IMR-90 (cell line): ENCODE measurements at regions not wholly inside any gene's neighbourhood (a gene's known extent, or its start where the extent isn't known, plus 50 kb on each side); places are given as distances from the start of the nearest gene placed in this dataset.

Experiments used
- ATAC-seq: fragments of 200-7000 bp; cut with Tn5 transposase; 2 replicates; pipeline ENCODE4 v1.9.1; 2020; ENCODE audit warnings: low read depth, mild to moderate bottlenecking, moderate library complexity
- BruUV-seq: library from RNA; stranded (reverse); fragments of 400-500 nt; replicated peaks from 2 replicates; lab custom pipeline; 2021; lab: Mats Ljungman, UMichigan
- CTCF ChIA-PET: fragments of 300-600 bp; formaldehyde crosslinking; extraction: SDS; loops from one replicate; lab custom pipeline; 2021; ENCODE audit warnings: antibody characterized with exemption; lab: Yijun Ruan, JAX
- POLR2A ChIA-PET: fragments of 300-600 bp; sonication (Branson Sonifier 250); formaldehyde crosslinking; loops from one replicate; lab custom pipeline; 2022; ENCODE audit warnings: antibody characterized with exemption; ENCODE audit not compliant: unreplicated experiment; lab: Charles Lee
- DNase-seq: peaks from one replicate; pipeline ENCODE4 v3.0.0; 2013
- H2AFZ ChIP-seq: replicated peaks from 2 replicates; pipeline ENCODE3; 2013; ENCODE audit warnings: low read length, mild to moderate bottlenecking; ENCODE audit not compliant: poor library complexity
- H2AK5ac ChIP-seq: 2 replicates; pipeline ENCODE4 v1.6.1; 2013; ENCODE audit warnings: low read depth, low read length, inconsistent platforms
- H2AK9ac ChIP-seq: replicated peaks from 2 replicates; pipeline ENCODE3; 2013; ENCODE audit warnings: mild to moderate bottlenecking, low read depth, low read length, moderate library complexity; ENCODE audit not compliant: poor library complexity
- H2BK120ac ChIP-seq: 2 replicates; pipeline ENCODE4 v1.6.1; 2013; ENCODE audit warnings: low read depth, low read length, inconsistent platforms
- H2BK15ac ChIP-seq: 3 replicates; pipeline ENCODE4 v1.6.1; 2013; ENCODE audit warnings: low read depth, low read length, inconsistent platforms
- H2BK20ac ChIP-seq: 2 replicates; pipeline ENCODE4 v1.6.1; 2013; ENCODE audit warnings: low read depth, mild to moderate bottlenecking, inconsistent platforms, low read length, moderate library complexity
- H2BK5ac ChIP-seq: 2 replicates; pipeline ENCODE4 v1.6.1; 2013; ENCODE audit warnings: mild to moderate bottlenecking, low read depth, low read length, inconsistent platforms; ENCODE audit not compliant: poor library complexity, severe bottlenecking
- H3K14ac ChIP-seq: replicated peaks from 2 replicates; pipeline ENCODE4 v1.6.1; 2013; ENCODE audit warnings: low read depth, low read length, inconsistent platforms
- H3K18ac ChIP-seq: 2 replicates; pipeline ENCODE4 v1.6.1; 2013; ENCODE audit warnings: low read depth, low read length, control low read depth
- H3K23ac ChIP-seq: 2 replicates; pipeline ENCODE4 v1.6.1; 2013; ENCODE audit warnings: low read depth, low read length, inconsistent platforms
- H3K27ac ChIP-seq: 2 replicates; pipeline ENCODE4 v1.5.1; 2013; ENCODE audit warnings: mild to moderate bottlenecking, control low read depth, low read length; ENCODE audit not compliant: insufficient read depth
- H3K27me3 ChIP-seq: 2 replicates; pipeline ENCODE4 v1.6.1; 2013; ENCODE audit warnings: low read length; ENCODE audit not compliant: control insufficient read depth, insufficient read depth
- H3K36me3 ChIP-seq: 2 replicates; pipeline ENCODE4 v1.6.1; 2013; ENCODE audit warnings: low read length, mixed read lengths; ENCODE audit not compliant: control insufficient read depth, insufficient read depth
- H3K4ac ChIP-seq: 2 replicates; pipeline ENCODE4 v1.6.1; 2013; ENCODE audit warnings: low read depth, low read length, inconsistent platforms
- H3K4me1 ChIP-seq: 2 replicates; pipeline ENCODE4 v1.6.1; 2013; ENCODE audit warnings: low read length, mixed read lengths; ENCODE audit not compliant: control insufficient read depth, insufficient read depth
- H3K4me2 ChIP-seq: 2 replicates; pipeline ENCODE4 v1.6.1; 2013; ENCODE audit warnings: low read depth, mild to moderate bottlenecking, control low read depth, low read length, moderate library complexity
- H3K4me3 ChIP-seq: 2 replicates; pipeline ENCODE4 v1.5.1; 2013; ENCODE audit warnings: low read depth, mild to moderate bottlenecking, control low read depth, low read length, moderate library complexity; ENCODE audit not compliant: insufficient read depth
- H3K56ac ChIP-seq: 2 replicates; pipeline ENCODE4 v1.6.1; 2013; ENCODE audit warnings: low read length, inconsistent platforms; ENCODE audit not compliant: insufficient read depth; ENCODE audit errors: extremely low read depth
- H3K79me1 ChIP-seq, 2 experiments: 2 replicates each; pipeline ENCODE4 v1.6.1; 2013; ENCODE audit warnings: low read length in 2 of 2, inconsistent platforms in 1 of 2, low read depth in 1 of 2
- H3K9ac ChIP-seq: 2 replicates; pipeline ENCODE4 v1.6.1; 2013; ENCODE audit warnings: low read depth, low read length, control low read depth
- H3K9me1 ChIP-seq: 2 replicates; pipeline ENCODE4 v1.6.1; 2013; ENCODE audit warnings: low read length, inconsistent platforms; ENCODE audit not compliant: insufficient read depth
- H3K9me3 ChIP-seq: 2 replicates; pipeline ENCODE4 v1.6.1; 2013; ENCODE audit warnings: low read length; ENCODE audit not compliant: control insufficient read depth, insufficient read depth
- H4K20me1 ChIP-seq: 2 replicates; pipeline ENCODE4 v1.6.1; 2013; ENCODE audit warnings: low read length, inconsistent platforms; ENCODE audit not compliant: insufficient read depth
- H4K5ac ChIP-seq: 2 replicates; pipeline ENCODE4 v1.6.1; 2013; ENCODE audit warnings: mild to moderate bottlenecking, low read depth, low read length, control low read depth
- H4K8ac ChIP-seq, 2 experiments: 2 replicates each; pipeline ENCODE4 v1.6.1; 2013; ENCODE audit warnings: low read depth in 2 of 2, low read length in 2 of 2, control low read depth in 1 of 2, inconsistent platforms in 1 of 2
- H4K91ac ChIP-seq: 2 replicates; pipeline ENCODE4 v1.6.1; 2013; ENCODE audit warnings: low read depth, low read length, inconsistent platforms; ENCODE audit not compliant: insufficient read depth
- CEBPB ChIP-seq: IDR thresholded peaks from 2 replicates; pipeline ENCODE4 v1.6.1; 2012; ENCODE audit warnings: low read depth, low read length, improper control_type of control experiment
- MAZ ChIP-seq: IDR thresholded peaks from 2 replicates; pipeline ENCODE4 v1.6.1; 2012; ENCODE audit warnings: low read depth, mild to moderate bottlenecking, low read length, improper control_type of control experiment, moderate library complexity, borderline replicate concordance
- RFX5 ChIP-seq: IDR thresholded peaks from 2 replicates; pipeline ENCODE4 v1.8.0; 2012; ENCODE audit warnings: low read depth, mild to moderate bottlenecking, low read length, moderate library complexity
- SMC3 ChIP-seq: fragments of 150-350 bp; IDR thresholded peaks from 2 replicates; pipeline ENCODE4 v1.6.1; 2016; ENCODE audit warnings: low read depth, mild to moderate bottlenecking, antibody characterized with exemption, low read length, moderate library complexity
- WGBS, 2 experiments: methylation state at CpG; one replicate each; pipeline versions ENCODE4 v1.1.5 to v1.1.7; 2013; ENCODE audit warnings: missing lambda C conversion rate in 2 of 2; ENCODE audit not compliant: insufficient read length in 1 of 2; ENCODE audit errors: extremely low coverage in 2 of 2; 5-methylcytosine and 5-hydroxymethylcytosine counted together
- dilution Hi-C: fragments of 300-500 bp; cut with HindIII; formaldehyde crosslinking; loops from one replicate; pipeline ENCODE4 v1.14.3; 2018; ENCODE audit warnings: low sequenced_read_pairs; ENCODE audit not compliant: unreplicated experiment
- in situ Hi-C: fragments of 300-500 bp; cut with MboI; formaldehyde crosslinking; loops from 3 replicates; pipeline ENCODE4 v1.14.3; 2019; ENCODE audit warnings: low sequenced_read_pairs, inconsistent platforms, mixed read lengths
- intact Hi-C: fragments of 100-400 bp; cut with micrococcal nuclease; formaldehyde crosslinking; loops from 2 replicates; pipeline ENCODE4 v1.10.0; 2022
- TF ChIP-seq, protein P1 (sequence below): fragments of 150-350 bp; IDR thresholded peaks from 2 replicates; pipeline ENCODE4 v1.6.1; 2016; ENCODE audit warnings: low read depth, mild to moderate bottlenecking, low read length, moderate library complexity, borderline replicate concordance

DNA sequence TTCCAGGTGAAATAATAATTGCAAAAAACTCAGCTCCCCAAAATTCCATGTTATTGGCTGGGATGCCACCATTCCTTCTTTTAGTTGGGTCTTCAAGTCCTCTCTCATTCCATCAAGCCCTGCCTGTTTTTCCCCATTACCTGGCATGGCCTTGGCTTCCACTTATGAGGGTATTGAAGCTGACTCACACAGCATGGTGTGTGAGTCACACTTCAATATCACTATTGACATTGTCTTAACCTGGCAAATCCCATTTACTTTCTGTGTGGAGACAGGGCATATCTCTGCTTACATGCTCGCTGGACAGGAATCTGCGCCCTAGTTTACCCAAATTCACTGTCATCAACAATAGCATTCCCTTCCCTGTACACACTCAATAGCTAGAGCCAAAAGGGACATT, 1806.8 kb downstream of the BRINP3 start:
- no peak overlapping the region for H3K4ac ChIP-seq
- POLR2A ChIA-PET = no interaction called here
- no peak overlapping the region for H3K14ac ChIP-seq
- CTCF ChIA-PET = no interaction called here
- no peak overlapping the region for H2AFZ ChIP-seq
- dilution Hi-C loops (no loop called here), intact Hi-C loops (no loop called here), in situ Hi-C loops (no loop called here)
- H3K4me2 ChIP-seq = no peak overlapping the region
- H3K9me3 ChIP-seq = no peaks in the 10 kb centered on the region
- H3K4me1 ChIP-seq = no peaks in the 10 kb centered on the region
- WGBS, 2 experiments = no CpG with 5 or more reads among the region's 2 CpGs
- no peak overlapping the region for H3K4me3 ChIP-seq
- H4K91ac ChIP-seq = no peak overlapping the region
- no peak overlapping the region for H3K9ac ChIP-seq
- H3K18ac ChIP-seq = no peak overlapping the region
- no peak overlapping the region for H2BK20ac ChIP-seq
- H4K20me1 ChIP-seq = no peaks in the 10 kb centered on the region
- BruUV-seq = no TSS peak
- no peak overlapping the region for H4K8ac ChIP-seq
- no peak overlapping the region for H4K5ac ChIP-seq
- ATAC-seq = no peak
- no peak overlapping the region for H2AK5ac ChIP-seq
- H3K79me1 ChIP-seq = no peaks in the 10 kb centered on the region
- no peaks in the 10 kb centered on the region for H3K9me1 ChIP-seq
- no peak overlapping the region for H2BK5ac ChIP-seq
- no peaks in the 10 kb centered on the region for H3K27me3 ChIP-seq
- no peak overlapping the region for H3K56ac ChIP-seq
- DNase-seq = peak; percentile 17
- H2AK9ac ChIP-seq = no peak overlapping the region
- no peaks in the 10 kb centered on the region for H3K36me3 ChIP-seq
- H3K23ac ChIP-seq = no peak overlapping the region
- TF ChIP-seq MAZ = no peak
- TF ChIP-seq CEBPB = no peak
- no peak for TF ChIP-seq RFX5
- TF ChIP-seq, protein P1, sequence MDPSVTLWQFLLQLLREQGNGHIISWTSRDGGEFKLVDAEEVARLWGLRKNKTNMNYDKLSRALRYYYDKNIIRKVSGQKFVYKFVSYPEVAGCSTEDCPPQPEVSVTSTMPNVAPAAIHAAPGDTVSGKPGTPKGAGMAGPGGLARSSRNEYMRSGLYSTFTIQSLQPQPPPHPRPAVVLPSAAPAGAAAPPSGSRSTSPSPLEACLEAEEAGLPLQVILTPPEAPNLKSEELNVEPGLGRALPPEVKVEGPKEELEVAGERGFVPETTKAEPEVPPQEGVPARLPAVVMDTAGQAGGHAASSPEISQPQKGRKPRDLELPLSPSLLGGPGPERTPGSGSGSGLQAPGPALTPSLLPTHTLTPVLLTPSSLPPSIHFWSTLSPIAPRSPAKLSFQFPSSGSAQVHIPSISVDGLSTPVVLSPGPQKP = no peak
- TF ChIP-seq SMC3 = no peak
- no peak overlapping the region for H2BK15ac ChIP-seq
- H2BK120ac ChIP-seq = no peak overlapping the region
- H3K27ac ChIP-seq = no peak overlapping the region
